T47D (cell line): ENCODE measurements at regions not wholly inside any gene's neighbourhood (a gene's known extent, or its start where the extent isn't known, plus 50 kb on each side); places are given as distances from the start of the nearest gene placed in this dataset.
"Not testable (repeated sequence)": the region's sequence is repeated elsewhere in the genome, so short reads cannot be mapped to it uniquely, and the experiment has no call there.

Source experiments
- DNase-seq, 2 experiments: peaks; one replicate each; pipeline versions ENCODE4 v3.0.0 to v3.0.0-alpha.2; 2011 to 2012; ENCODE audit warnings: low read depth in 1 of 2, low spot score in 1 of 2
- JUND ChIP-seq: IDR thresholded peaks from 2 replicates; pipeline ENCODE4 v1.6.1; 2012; ENCODE audit warnings: low read depth
- in situ Hi-C: cut with HindIII; loops from 2 replicates; pipeline ENCODE4 v1.10.0; 2016; ENCODE audit warnings: low sequenced_read_pairs, low pct_unique_long_range_greater_than_20kb

DNA sequence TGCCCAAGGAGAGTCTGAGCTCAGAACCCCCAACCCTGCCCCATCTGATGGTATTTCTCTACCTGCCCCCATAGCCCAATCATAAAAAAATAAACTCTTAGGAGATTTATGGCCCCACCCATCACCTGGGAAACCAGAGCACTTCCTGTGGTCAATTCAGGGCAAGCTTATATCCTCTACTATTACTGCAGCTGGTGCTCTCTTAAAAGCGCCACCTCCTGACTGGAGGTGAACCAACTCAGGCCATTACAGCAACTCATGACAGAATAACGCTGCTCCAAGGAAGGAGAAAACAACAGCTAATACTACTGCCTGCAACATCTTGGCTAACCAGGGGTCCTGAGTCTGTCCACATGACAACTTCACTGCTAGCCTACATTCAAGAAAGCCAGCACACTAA, 195.7 kb downstream of the MTCL1 start:
- in situ Hi-C loops: no loop called here
- no peak for DNase-seq
- TF ChIP-seq JUND: no peak

DNA sequence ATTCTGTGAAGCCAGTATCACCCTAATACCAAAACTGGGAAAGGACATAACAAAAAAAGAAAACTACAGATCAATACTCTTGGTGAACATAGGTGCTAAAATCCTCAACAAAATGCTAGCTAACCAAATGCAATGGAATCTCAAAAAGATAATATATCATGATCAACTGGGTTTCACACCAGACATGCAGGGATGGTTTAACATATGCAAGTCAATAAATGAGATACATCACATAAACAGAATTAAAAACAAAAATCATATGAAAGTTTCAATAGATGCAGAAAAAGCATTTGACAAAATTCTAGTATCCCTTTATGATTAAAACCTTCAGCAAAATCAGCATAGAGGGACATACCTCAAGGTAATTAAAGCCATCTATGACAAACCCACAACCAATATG, 198.2 kb upstream of the NDUFV2 start:
- TF ChIP-seq JUND: no peak
- in situ Hi-C loops: no loop called here

DNA sequence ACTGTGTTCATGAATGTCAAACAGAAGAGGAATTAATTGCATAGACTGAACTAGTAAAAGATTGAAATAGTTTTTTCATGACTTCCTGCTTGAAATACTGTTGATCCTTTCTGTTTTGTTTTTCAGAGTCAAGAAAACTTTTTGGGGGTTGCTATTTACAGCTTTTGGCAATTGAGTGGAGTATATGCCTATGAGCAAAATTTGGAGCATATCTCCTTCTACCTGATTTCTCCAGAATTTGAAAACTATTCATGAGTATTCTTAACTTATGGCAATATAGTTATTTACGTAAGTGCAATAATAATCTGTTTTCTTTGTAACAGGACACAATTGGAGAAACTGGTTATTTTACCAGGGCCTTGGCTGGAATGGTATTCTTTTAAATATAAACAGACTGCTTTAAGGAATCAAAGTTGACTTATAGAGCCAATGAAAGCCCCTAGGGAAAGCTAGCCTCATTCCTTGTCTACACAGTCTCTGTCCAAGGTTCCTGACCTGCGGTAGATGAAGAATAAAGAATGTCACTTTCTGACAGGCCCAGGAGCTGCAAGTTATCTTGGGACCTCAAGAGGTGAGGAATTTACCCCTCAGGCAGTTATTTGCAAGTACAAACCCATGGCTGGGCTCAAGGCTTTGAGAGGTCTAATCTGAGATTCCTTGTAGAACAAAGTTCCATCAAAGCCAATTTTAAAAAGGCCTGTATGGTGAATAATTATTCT, 193.5 kb upstream of the NDUFV2 start:
- no peak for TF ChIP-seq JUND
- in situ Hi-C loops: no loop called here
- DNase-seq: no peak

More for the DNA sequence above, 198.2 kb upstream of the NDUFV2 start:
- DNase-seq: no peak

DNA sequence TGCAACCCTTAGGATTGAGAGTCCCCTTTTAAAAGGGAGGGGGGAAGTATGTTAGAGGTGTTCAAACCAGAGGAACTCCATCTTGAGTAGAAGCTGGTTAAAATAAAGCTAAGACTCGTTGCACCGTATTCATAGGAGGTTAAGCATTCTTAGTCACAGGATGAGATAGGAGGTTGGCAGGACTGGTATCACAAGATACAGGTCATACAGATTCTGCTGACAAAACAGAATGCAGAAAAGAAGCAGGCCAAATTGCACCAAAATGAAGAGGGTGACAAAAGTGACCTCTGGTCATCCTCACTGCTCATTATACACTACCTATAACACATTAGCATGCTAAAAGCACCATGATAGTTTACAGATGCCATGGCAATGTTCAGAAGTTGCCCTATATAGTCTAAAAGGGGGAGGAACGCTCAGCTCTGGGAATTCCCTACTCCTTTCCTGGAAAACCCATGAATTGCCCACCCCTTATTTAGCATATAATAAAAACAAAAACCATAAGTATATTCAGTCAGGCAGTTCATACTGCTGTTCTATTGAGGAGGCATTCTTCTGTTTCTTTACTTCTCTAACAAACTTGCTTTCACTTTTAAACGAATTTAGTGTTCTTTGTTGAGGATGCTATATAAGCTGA, 192.2 kb upstream of the NDUFV2 start:
- no peak for TF ChIP-seq JUND
- no peak for DNase-seq
- in situ Hi-C loops: no loop called here

DNA sequence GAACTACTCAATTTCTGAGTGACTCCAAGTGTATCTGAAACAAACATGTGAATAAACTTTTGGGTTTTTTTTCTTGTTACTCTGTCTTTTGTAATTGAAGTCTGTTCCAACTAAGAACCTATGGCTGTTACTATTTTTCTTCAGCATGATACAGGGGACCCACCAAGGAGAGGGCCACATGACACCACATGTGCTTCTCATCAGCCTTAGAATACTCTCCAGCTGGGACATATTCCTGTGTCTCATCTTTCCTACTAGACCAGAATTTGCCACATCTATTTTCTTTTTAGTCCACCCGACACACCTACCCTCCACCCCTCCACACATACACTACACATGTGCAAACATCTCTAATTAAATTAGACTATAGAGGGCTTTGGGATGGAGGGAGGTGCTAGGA, 191.7 kb upstream of the NDUFV2 start:
- no peak for DNase-seq
- in situ Hi-C loops: no loop called here
- TF ChIP-seq JUND: no peak

DNA sequence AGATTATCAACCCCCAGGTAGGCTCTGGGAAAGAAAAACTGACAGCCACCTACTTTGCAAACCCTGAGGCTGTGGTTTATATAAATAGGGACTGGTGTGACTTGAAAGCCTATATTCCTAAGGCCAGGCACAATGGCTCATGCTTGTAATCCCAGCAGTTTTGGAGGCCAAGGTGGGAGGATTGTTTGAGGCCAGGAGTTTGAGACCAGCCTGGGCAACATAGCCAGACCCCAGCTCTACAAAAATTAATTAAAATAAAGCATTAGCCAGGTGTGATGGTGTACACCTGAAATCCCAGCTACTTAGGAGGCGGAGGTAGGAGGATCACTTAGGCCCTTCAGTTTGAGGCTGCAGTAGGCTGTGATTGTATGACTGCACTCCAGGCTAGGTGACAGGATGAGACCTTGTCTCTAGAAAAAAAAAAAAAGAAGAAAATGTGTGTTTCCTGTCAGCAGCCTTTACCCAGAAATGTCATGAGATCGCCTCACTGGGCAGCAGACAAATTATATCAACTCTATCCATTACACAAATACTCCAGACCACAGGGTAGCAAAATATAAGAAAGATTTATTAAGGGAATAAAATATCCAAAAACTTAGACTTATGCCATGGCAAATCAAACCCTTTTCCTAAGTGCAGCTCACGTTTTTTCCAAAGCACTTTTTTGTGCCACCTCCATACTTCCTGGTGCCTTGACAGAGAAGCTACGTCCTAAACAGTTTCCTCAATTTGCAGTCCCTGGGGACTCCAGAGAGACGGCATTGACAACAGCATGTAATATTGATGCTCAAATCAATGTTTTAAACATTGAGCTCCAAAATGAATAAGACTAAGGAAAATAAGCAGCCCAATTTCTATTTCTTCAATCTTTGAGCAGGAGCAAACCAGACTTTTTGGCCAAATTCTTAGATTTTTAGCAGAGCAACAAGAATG, 190.8 kb upstream of the NDUFV2 start:
- in situ Hi-C loops: no loop called here
- no peak for TF ChIP-seq JUND
- no peak for DNase-seq

DNA sequence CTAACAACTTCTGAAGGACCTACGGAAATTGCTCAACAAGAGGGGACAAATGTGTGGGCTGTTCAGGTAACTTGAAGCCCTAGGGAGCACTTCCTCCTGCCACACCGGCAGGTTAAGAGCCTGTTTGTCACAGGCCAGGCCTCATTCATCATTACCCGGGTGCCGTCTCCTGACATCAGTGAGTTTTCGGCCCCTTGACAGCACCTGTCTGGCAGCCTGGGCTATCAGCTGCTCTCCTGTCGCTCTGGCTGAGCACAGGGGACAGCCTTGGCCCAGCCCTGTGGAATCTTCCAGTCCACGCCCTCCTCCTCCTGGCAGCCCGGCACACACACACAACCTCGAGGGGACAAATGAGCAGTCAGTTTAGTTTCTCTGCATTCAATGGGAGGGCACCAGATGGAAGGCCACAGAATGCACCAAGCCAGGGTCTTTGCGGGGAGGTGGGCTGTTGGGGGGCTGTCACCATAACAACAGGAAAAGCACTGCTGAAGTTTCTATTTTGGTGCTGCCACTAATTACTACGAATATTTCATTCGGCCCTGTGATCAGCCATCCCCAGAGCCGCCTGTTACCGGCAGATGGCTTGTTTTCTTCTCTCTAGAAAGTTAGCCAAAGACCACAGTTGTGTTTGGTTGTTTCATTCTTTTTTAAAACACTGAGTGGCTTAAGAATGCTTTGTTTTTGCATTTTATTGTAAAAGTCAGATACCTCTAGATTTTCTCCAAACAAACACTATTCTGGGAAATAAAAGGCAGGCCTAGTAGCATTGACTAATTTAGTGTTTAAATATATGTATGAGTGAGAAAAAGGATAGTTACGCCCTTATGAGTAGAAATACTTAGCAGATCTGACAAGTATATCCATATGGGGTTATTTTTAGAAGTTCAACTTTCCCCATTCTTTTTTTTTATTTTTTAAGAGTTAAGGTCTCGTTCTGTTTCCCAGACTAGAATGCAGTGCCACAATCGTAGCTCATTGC, 189.9 kb upstream of the NDUFV2 start:
- TF ChIP-seq JUND: no peak
- in situ Hi-C loops: no loop called here
- DNase-seq: no peak

DNA sequence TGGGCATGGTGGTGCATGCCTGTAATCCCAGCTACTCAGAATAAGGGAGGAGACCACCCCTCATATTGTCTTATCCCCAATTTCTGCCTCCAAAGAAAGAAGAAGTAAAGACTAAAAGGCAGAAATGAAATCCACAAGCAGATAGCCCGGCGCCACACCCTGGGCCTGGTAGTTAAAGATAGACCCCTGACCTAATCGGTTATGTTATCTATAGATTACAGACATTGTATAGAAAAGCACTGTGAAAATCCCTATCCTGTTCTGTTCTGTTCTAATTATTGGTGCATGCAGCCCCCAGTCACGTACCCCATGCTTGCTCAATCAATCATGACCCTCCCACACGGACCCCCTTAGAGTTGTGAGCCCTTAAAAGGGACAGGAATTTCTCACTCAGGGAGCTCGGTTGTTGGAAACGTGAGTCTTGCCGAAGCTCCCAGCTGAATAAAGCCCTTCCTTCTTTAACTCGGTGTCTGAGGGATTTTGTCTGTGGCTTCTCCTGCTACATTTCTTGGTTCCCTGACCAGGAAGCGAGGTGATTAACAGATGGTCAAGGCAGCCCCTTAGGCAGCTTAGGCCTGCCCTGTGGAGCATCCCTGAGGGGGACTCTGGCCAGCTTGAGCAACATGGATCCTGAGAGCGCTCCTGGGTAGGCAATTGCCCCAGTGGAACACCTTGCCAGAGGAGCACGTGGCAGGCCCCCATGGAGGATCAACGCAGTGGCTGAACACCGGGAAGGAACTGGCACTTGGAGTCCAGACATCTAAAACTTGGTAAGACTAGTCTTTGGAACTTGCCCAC, 188.7 kb upstream of the NDUFV2 start:
- DNase-seq, in situ Hi-C loops: not testable (repeated sequence)

DNA sequence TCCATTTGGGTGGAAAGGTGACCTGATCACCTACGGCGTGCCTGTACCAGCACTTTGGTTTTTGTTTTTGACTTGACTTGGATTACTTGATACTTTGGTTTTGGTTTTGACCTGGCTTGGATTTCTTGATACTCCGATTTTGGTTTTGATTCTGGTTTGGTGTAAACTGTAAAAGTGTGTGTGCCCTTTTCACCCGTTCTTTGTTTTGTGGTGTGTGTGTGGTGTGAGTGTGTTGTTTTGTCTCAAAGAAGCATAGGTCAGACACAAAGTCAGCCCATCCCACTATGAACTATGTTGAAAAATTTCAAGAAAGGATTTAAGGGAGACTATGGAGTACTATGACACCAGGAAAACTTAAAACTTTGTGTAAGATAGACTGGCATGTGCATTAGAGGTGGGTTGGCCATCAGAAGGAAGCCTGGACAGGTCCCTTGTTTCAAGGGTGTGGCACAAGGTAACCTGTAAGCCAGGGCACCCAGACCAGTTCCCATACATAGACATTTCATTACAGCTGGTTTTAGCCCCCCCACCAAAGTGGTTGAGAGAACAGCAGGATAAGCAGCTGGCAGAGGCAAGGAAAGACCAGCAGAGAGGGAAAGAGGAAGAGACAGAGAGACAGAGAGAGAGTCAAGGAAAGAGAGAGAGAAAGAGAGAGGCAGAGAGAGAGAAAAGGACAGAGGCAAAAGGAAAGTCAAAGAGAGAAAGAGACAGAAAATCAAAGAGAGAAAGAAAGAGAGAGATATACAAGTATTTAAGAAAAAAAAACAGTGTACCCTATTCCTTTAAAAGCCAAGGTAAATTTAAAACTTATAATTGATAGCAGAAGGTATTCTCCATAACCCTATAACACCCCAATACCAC, 187.9 kb upstream of the NDUFV2 start:
- in situ Hi-C loops, DNase-seq: not testable (repeated sequence)

DNA sequence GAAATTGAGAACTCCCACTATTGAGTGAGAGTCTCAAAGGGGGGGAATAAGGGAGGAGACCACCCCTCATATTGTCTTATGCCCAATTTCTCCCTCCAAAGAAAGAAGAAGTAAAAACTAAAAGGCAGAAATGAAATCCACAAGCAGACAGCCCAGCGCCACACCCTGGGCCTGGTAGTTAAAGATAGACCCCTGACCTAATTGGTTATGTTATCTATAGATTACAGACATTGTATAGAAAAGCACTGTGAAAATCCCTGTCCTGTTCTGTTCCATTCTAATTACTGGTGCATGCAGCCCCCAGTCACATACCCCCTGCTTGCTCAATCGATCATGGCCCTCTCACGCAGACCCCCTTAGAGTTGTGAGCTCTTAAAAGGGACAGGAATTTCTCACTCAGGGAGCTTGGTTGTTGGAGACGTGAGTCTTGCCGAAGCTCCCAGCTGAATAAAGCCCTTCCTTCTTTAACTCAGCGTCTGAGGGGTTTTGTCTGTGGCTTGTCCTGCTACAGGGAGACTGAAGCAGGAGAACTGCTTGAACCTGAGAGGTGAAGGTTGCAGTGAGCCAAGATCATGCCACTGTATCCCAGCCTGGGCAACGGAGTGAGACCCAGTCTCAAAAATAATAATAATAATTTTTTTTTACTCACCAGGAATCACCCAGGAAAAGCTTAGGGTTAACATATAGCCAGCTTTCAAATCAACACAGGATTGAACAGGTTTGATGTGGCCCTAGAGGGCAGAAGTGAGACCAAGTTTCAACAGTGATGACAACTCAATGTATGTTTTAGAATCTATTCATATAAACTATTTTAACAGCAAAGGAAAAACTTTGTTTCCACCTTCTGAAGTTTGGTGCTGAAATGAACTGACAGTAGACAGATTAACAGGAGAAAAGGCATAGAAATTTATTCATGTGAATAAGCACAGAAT, 181.4 kb upstream of the NDUFV2 start:
- in situ Hi-C loops, DNase-seq: not testable (repeated sequence)
